Loucy (cell line): ENCODE measurements at regions not wholly inside any gene's neighbourhood (a gene's known extent, or its start where the extent isn't known, plus 50 kb on each side); places are given as distances from the start of the nearest gene placed in this dataset.

Source experiments
- H2AFZ ChIP-seq: fragments of 200-600 bp; sonication (generic); 2 replicates; pipeline ENCODE4 v1.6.0; 2016; ENCODE audit warnings: antibody characterized with exemption, mild to moderate bottlenecking, low read length, moderate library complexity
- H3F3A ChIP-seq: fragments of 200-600 bp; 2 replicates; pipeline ENCODE4 v1.6.0; 2016; ENCODE audit warnings: antibody characterized with exemption, low read depth, mild to moderate bottlenecking
- H3K27me3 ChIP-seq: fragments of 200-600 bp; sonication (generic); 2 replicates; pipeline ENCODE4 v1.6.1; 2014; ENCODE audit warnings: low read length, mild to moderate bottlenecking; ENCODE audit not compliant: insufficient read depth, poor library complexity, severe bottlenecking
- H3K36me3 ChIP-seq: fragments of 200-600 bp; sonication (generic); 2 replicates; pipeline ENCODE4 v1.6.1; 2016; ENCODE audit warnings: low read length; ENCODE audit not compliant: insufficient read depth
- H3K4me1 ChIP-seq: fragments of 200-600 bp; sonication (generic); 2 replicates; pipeline ENCODE4 v1.5.1; 2014; ENCODE audit warnings: low read length, mild to moderate bottlenecking; ENCODE audit not compliant: insufficient read depth, poor library complexity, severe bottlenecking
- H3K4me2 ChIP-seq: fragments of 200-600 bp; sonication (generic); 2 replicates; pipeline ENCODE4 v1.6.0; 2014; ENCODE audit warnings: antibody characterized with exemption, low read length, low read depth, mild to moderate bottlenecking; ENCODE audit not compliant: poor library complexity, severe bottlenecking
- H3K4me3 ChIP-seq: fragments of 200-600 bp; sonication (generic); 2 replicates; pipeline ENCODE4 v1.5.1; 2014; ENCODE audit warnings: low read length, mild to moderate bottlenecking, mixed read lengths; ENCODE audit not compliant: poor library complexity, severe bottlenecking
- H3K79me2 ChIP-seq: fragments of 200-600 bp; sonication (generic); 2 replicates; pipeline ENCODE4 v1.6.1; 2014; ENCODE audit warnings: low read length; ENCODE audit not compliant: insufficient read depth
- H3K9ac ChIP-seq: fragments of 200-600 bp; sonication (generic); 2 replicates; pipeline ENCODE4 v1.6.0; 2014; ENCODE audit warnings: mild to moderate bottlenecking, low read depth, low read length, moderate library complexity; ENCODE audit not compliant: poor library complexity, severe bottlenecking
- H3K9me2 ChIP-seq: fragments of 200-600 bp; sonication (generic); replicated peaks from 2 replicates; pipeline ENCODE4 v1.6.1; 2016; ENCODE audit warnings: low read depth, low read length, mixed read lengths
- H3K9me3 ChIP-seq: fragments of 200-600 bp; sonication (generic); 2 replicates; pipeline ENCODE4 v1.6.1; 2014; ENCODE audit warnings: mild to moderate bottlenecking, antibody characterized with exemption, low read length, low read depth; ENCODE audit not compliant: insufficient read depth
- H4K20me1 ChIP-seq: fragments of 200-600 bp; sonication (generic); 2 replicates; pipeline ENCODE4 v1.6.0; 2014; ENCODE audit warnings: antibody characterized with exemption, low read length, mild to moderate bottlenecking; ENCODE audit not compliant: insufficient read depth, poor library complexity, severe bottlenecking
- CTCF ChIP-seq: fragments of 200-600 bp; sonication (generic); conservative IDR thresholded peaks from 2 replicates; pipeline ENCODE4 v1.5.1; 2014; ENCODE audit warnings: mild to moderate bottlenecking, antibody characterized with exemption, low read length
- EZH2phosphoT487 ChIP-seq: fragments of 200-600 bp; IDR thresholded peaks from 2 replicates; pipeline ENCODE4 v1.6.1; 2018; ENCODE audit warnings: antibody characterized with exemption, mild to moderate bottlenecking, moderate library complexity, borderline replicate concordance

GRCh38 chr20:46811224-46812084 is 83.2 kb upstream of the EYA2 start:
- Histone ChIP-seq H3K9ac (no peak overlapping the region), H2AFZ (no peak overlapping the region), H3K4me1 (no peaks in the 10 kb centered on the region), H3K4me3 (no peak overlapping the region), H4K20me1 (no peaks in the 10 kb centered on the region), H3K27me3 (no peaks in the 10 kb centered on the region), H3K36me3 (no peaks in the 10 kb centered on the region), H3K79me2 (no peaks in the 10 kb centered on the region), H3K9me3 (no peaks in the 10 kb centered on the region), H3F3A (no peaks in the 10 kb centered on the region), H3K9me2 (no peaks in the 10 kb centered on the region), H3K4me2 (no peak overlapping the region)
- TF ChIP-seq CTCF (no peak), EZH2phosphoT487 (no peak)

- H4K20me1 ChIP-seq: no peaks in the 10 kb centered on the region
- no peaks in the 10 kb centered on the region for H3K27me3 ChIP-seq
- no peaks in the 10 kb centered on the region for H3K79me2 ChIP-seq
- H3F3A ChIP-seq: no peaks in the 10 kb centered on the region
- peak overlapping the region; percentile 54 for H2AFZ ChIP-seq
- H3K9me2 ChIP-seq: no peaks in the 10 kb centered on the region
- no peaks in the 10 kb centered on the region for H3K36me3 ChIP-seq
- H3K4me1 ChIP-seq: no peaks in the 10 kb centered on the region
- no peak overlapping the region for H3K9ac ChIP-seq
- H3K9me3 ChIP-seq: no peaks in the 10 kb centered on the region
- H3K4me3 ChIP-seq: no peak overlapping the region
- no peak for TF ChIP-seq CTCF
- TF ChIP-seq EZH2phosphoT487: no peak
- peak overlapping the region; percentile 29 for H3K4me2 ChIP-seq
These were observed 80.0 kb upstream of the EYA2 start for GRCh38 chr20:46814366-46815232.

DNA sequence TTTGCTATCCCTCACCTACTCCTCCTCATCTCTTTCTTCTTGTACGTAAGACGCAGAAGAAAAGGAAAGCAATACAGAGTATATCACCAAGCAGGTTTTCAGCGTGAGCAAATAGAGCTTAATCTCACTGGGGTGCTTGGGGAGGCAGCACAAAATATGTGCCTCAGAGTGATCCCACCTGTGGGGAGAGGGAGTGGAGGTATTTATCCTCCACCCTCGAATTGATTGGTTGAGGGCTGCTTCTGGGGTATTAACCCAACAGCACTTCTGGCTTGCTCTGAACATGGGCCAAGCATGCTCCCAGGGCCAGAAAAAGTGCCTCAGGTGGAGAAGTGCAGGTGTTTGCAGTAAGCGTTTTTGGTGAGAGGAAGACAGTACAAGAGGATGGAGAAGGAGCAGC is 78.5 kb upstream of the EYA2 start:
- no peak overlapping the region for H2AFZ ChIP-seq

More for the DNA sequence above, 78.5 kb upstream of the EYA2 start:
- no peaks in the 10 kb centered on the region for H3K27me3 ChIP-seq
- H3K4me1 ChIP-seq: no peaks in the 10 kb centered on the region
- H3K36me3 ChIP-seq: no peaks in the 10 kb centered on the region
- no peaks in the 10 kb centered on the region for H3F3A ChIP-seq
- no peaks in the 10 kb centered on the region for H4K20me1 ChIP-seq
- H3K9ac ChIP-seq: no peak overlapping the region
- no peaks in the 10 kb centered on the region for H3K79me2 ChIP-seq
- TF ChIP-seq EZH2phosphoT487 (no peak), CTCF (no peak)
- no peaks in the 10 kb centered on the region for H3K9me2 ChIP-seq
- no peaks in the 10 kb centered on the region for H3K9me3 ChIP-seq
- no peak overlapping the region for H3K4me2 ChIP-seq
- no peak overlapping the region for H3K4me3 ChIP-seq
